HCT116 (cell line): ENCODE measurements at regions not wholly inside any gene's neighbourhood (a gene's known extent, or its start where the extent isn't known, plus 50 kb on each side); places are given as distances from the start of the nearest gene placed in this dataset.
"Not testable (repeated sequence)": the region's sequence is repeated elsewhere in the genome, so short reads cannot be mapped to it uniquely, and the experiment has no call there.

Experiments used
- ATAC-seq: fragments of 200-7000 bp; cut with Tn5 transposase; 2 replicates; pipeline ENCODE4 v1.9.1; 2020; ENCODE audit warnings: mild to moderate bottlenecking, moderate library complexity
- BruUV-seq: library from RNA; stranded (reverse); fragments of 400-500 nt; replicated peaks from 2 replicates; lab custom pipeline; 2021; lab: Mats Ljungman, UMichigan
- CTCF ChIA-PET: fragments of 300-600 bp; sonication (Branson Sonifier 250); formaldehyde crosslinking; loops from one replicate; lab custom pipeline; 2021; ENCODE audit warnings: antibody characterized with exemption; lab: Charles Lee
- POLR2A ChIA-PET: fragments of 300-600, 350-600 bp; sonication (Branson Sonifier 250); formaldehyde crosslinking; loops from one replicate; lab custom pipeline; 2021; ENCODE audit warnings: antibody characterized with exemption; lab: Charles Lee
- RAD21 ChIA-PET, 2 experiments: fragments of 300-600 bp; sonication (Branson Sonifier 250); formaldehyde crosslinking; loops; one replicate each; lab custom pipeline; 2023; ENCODE audit warnings: low total read pairs in 2 of 2; ENCODE audit not compliant: uncharacterized antibody in 2 of 2, unreplicated experiment in 2 of 2, low non-redundant PET in 1 of 2; lab: Charles Lee
- DNase-seq: peaks from one replicate; pipeline ENCODE4 v3.0.0-alpha.2; 2010; ENCODE audit warnings: low read depth, low spot score
- H2AFZ ChIP-seq: fragments of 200-600 bp; shearing (Covaris generic), sonication (generic); 2 replicates; pipeline ENCODE4 v1.6.1; 2017; ENCODE audit warnings: low read depth, mixed run types, mixed read lengths, antibody characterized with exemption, low read length; ENCODE audit not compliant: poor library complexity, severe bottlenecking
- H3K27ac ChIP-seq: 2 replicates; pipeline ENCODE4 v1.5.1; 2012; ENCODE audit warnings: low read depth, low read length
- H3K27me3 ChIP-seq: fragments of 200-600 bp; sonication (generic); 2 replicates; pipeline ENCODE4 v1.6.1; 2016; ENCODE audit warnings: mixed run types, low read length, mixed read lengths; ENCODE audit not compliant: insufficient read depth
- H3K36me3 ChIP-seq, 2 experiments: fragments of 200-500 bp in 1 of 2; fragments of 200-600 bp in 1 of 2; sonication (Bioruptor generic) in 1 of 2; sonication (generic) in 1 of 2; 2 replicates each; pipeline versions ENCODE4 v1.5.1 to v1.6.1; 2014 to 2016; ENCODE audit warnings: low read length in 2 of 2, inconsistent platforms in 1 of 2, mixed read lengths in 1 of 2, mixed run types in 1 of 2; ENCODE audit not compliant: insufficient read depth in 2 of 2, control insufficient read depth in 1 of 2
- H3K4me1 ChIP-seq, 2 experiments: fragments of 200-600 bp in 1 of 2; sonication (generic) in 1 of 2; 2 replicates each; pipeline versions ENCODE4 v1.5.1 to v1.6.1; 2012 to 2017; ENCODE audit warnings: low read length in 2 of 2, inconsistent platforms in 1 of 2, mild to moderate bottlenecking in 1 of 2, mixed read lengths in 1 of 2, mixed run types in 1 of 2, moderate library complexity in 1 of 2; ENCODE audit not compliant: insufficient read depth in 2 of 2, control insufficient read depth in 1 of 2
- H3K4me2 ChIP-seq: fragments of 200-600 bp; sonication (generic); 2 replicates; pipeline ENCODE4 v1.6.1; 2017; ENCODE audit warnings: mixed run types, low read length, mixed read lengths
- H3K4me3 ChIP-seq, 2 experiments: fragments of 200-600 bp in 1 of 2; sonication (generic) in 1 of 2; replicated peaks in 1 of 2; 2 replicates each; pipeline ENCODE4 v1.5.1; 2011 to 2016; ENCODE audit warnings: low read length in 2 of 2, control low read depth in 1 of 2, low read depth in 1 of 2, mild to moderate bottlenecking in 1 of 2, mixed read lengths in 1 of 2, mixed run types in 1 of 2
- H3K79me2 ChIP-seq: fragments of 200-600 bp; sonication (generic); 2 replicates; pipeline ENCODE4 v1.6.1; 2017; ENCODE audit warnings: mild to moderate bottlenecking, mixed run types, low read length, moderate library complexity, mixed read lengths; ENCODE audit not compliant: insufficient read depth
- H3K9ac ChIP-seq: fragments of 200-600 bp; sonication (generic); 2 replicates; pipeline ENCODE4 v1.6.1; 2016; ENCODE audit warnings: low read length, mixed read lengths
- H3K9me2 ChIP-seq: fragments of 200-600 bp; sonication (generic), shearing (Covaris generic); 2 replicates; pipeline ENCODE4 v1.6.1; 2017; ENCODE audit warnings: mixed run types, mild to moderate bottlenecking, moderate library complexity; ENCODE audit not compliant: insufficient read depth
- H3K9me3 ChIP-seq, 2 experiments: fragments of 200-500 bp in 1 of 2; fragments of 200-600 bp in 1 of 2; sonication (Bioruptor generic) in 1 of 2; sonication (generic) in 1 of 2; 2 replicates each; pipeline ENCODE4 v1.6.1; 2014 to 2017; ENCODE audit warnings: low read length in 2 of 2, mixed read lengths in 2 of 2, inconsistent platforms in 1 of 2, low read depth in 1 of 2, mild to moderate bottlenecking in 1 of 2, mixed run types in 1 of 2, moderate library complexity in 1 of 2; ENCODE audit not compliant: control insufficient read depth in 1 of 2, insufficient read depth in 1 of 2
- H4K20me1 ChIP-seq: fragments of 200-600 bp; sonication (generic), shearing (Covaris generic); 2 replicates; pipeline ENCODE4 v1.6.1; 2017; ENCODE audit warnings: mixed run types, mild to moderate bottlenecking, moderate library complexity; ENCODE audit not compliant: insufficient read depth
- ELF1 ChIP-seq: IDR thresholded peaks from 2 replicates; pipeline ENCODE4 v1.6.1; 2012; ENCODE audit warnings: low read depth, borderline replicate concordance
- EZH2phosphoT487 ChIP-seq: fragments of 200-600 bp; IDR thresholded peaks from 2 replicates; pipeline ENCODE4 v1.6.1; 2018; ENCODE audit warnings: antibody characterized with exemption, borderline replicate concordance
- FOSL1 ChIP-seq: IDR thresholded peaks from 2 replicates; pipeline ENCODE4 v1.6.1; 2012; ENCODE audit warnings: low read depth
- JUND ChIP-seq: IDR thresholded peaks from 2 replicates; pipeline ENCODE4 v1.6.1; 2012
- POLR2A ChIP-seq: IDR thresholded peaks from 2 replicates; pipeline ENCODE4 v1.7.0; 2011; ENCODE audit warnings: borderline replicate concordance; ENCODE audit not compliant: insufficient read depth, insufficient read length; ENCODE audit errors: extremely low read depth
- SP1 ChIP-seq: IDR thresholded peaks from 2 replicates; pipeline ENCODE4 v1.6.1; 2012; ENCODE audit warnings: low read depth
- SRF ChIP-seq: IDR thresholded peaks from 2 replicates; pipeline ENCODE4 v1.6.1; 2012; ENCODE audit warnings: low read depth
- TCF7L2 ChIP-seq: IDR thresholded peaks from 2 replicates; pipeline ENCODE4 v1.7.0; 2011; ENCODE audit warnings: borderline replicate concordance, inconsistent platforms; ENCODE audit not compliant: insufficient read depth, insufficient read length; ENCODE audit errors: extremely low read depth
- ZBTB33 ChIP-seq: IDR thresholded peaks from 2 replicates; pipeline ENCODE4 v1.6.1; 2011; ENCODE audit warnings: mild to moderate bottlenecking, low read length, moderate library complexity; ENCODE audit not compliant: insufficient replicate concordance; ENCODE audit errors: extremely low read depth
- intact Hi-C: fragments of 100-400 bp; cut with micrococcal nuclease; formaldehyde crosslinking; loops from 2 replicates; pipeline ENCODE4 v1.10.0; 2022
- TF ChIP-seq, protein P1 (sequence below): IDR thresholded peaks from 2 replicates; pipeline ENCODE4 v1.6.1; 2012

DNA sequence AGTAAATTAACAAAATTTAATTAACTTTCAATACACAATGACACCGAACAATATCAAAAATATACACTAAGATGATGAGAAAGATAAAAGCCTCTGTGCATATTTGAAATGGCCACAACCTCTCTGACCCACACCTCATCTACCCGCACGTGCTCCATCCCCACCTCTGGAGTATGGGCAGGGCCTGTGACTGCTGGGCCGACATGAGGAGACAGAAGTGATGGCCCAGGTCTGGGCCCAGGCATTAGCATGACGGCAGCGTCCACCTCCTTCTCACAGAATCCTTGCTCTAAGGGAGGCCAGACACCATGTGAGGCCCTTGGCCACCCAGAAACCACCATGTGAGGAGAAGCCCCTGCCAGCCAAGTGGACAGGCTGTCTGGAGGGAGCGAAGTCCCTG is 122.1 kb upstream of the RNF32 start:
- Histone ChIP-seq H3K4me1 (no peaks in the 10 kb centered on the region), H3K4me3 (no peak overlapping the region), H4K20me1 (no peaks in the 10 kb centered on the region), H3K36me3 (no peaks in the 10 kb centered on the region), H3K79me2 (no peaks in the 10 kb centered on the region), H3K9ac (no peak overlapping the region), H3K4me2 (no peak overlapping the region), H3K9me2 (no peaks in the 10 kb centered on the region), H3K27me3 (no peaks in the 10 kb centered on the region), H3K9me3 (no peaks in the 10 kb centered on the region), H2AFZ (no peak overlapping the region), H3K27ac (no peak overlapping the region)
- BruUV-seq: no TSS peak
- ChIA-PET POLR2A (no interaction called here), CTCF (interaction anchor here (0.6 kb wide), 1 partner anchor 705 kb away, joined by 3 read pairs; no protein-coding TSS in a partner anchor), RAD21 (no interaction called here)
- intact Hi-C loops: no loop called here
- TF ChIP-seq, protein P1, sequence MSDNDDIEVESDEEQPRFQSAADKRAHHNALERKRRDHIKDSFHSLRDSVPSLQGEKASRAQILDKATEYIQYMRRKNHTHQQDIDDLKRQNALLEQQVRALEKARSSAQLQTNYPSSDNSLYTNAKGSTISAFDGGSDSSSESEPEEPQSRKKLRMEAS: no peak
- TF ChIP-seq SP1: no peak
- no peak for TF ChIP-seq TCF7L2
- TF ChIP-seq FOSL1: no peak
- no peak for TF ChIP-seq POLR2A
- no peak for TF ChIP-seq ZBTB33
- no peak for TF ChIP-seq JUND
- TF ChIP-seq EZH2phosphoT487: no peak
- TF ChIP-seq ELF1: no peak
- no peak for TF ChIP-seq SRF
- ATAC-seq: no peak
- DNase-seq: no peak

DNA sequence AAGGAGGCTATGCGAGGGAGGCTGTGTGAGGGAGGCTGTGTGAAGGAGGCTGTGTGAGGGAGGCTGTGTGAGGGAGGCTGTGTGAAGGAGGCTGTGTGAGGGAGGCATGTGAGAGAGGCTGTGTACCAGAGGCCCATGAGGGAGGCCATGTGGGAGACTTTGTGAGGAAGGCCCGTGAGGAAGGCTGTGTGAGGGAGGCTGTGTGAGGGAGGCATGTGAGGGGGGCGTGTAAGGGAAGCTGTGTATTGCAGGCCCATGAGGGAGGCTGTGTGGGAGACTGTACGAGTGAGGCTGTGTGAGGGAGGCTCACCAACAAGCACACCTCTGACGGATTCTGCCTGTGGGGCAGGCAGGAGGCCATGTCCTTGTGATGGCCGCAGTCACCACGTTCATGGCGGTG is 122.7 kb upstream of the RNF32 start:
- ATAC-seq, RAD21 ChIA-PET, H3K27ac ChIP-seq, H2AFZ ChIP-seq, H4K20me1 ChIP-seq, H3K27me3 ChIP-seq, H3K36me3 ChIP-seq, H3K9me3 ChIP-seq, H3K4me1 ChIP-seq, BruUV-seq, H3K4me3 ChIP-seq, DNase-seq, H3K4me2 ChIP-seq, H3K9me2 ChIP-seq, H3K79me2 ChIP-seq, CTCF ChIA-PET, intact Hi-C loops, POLR2A ChIA-PET, H3K9ac ChIP-seq: not testable (repeated sequence)
